Esophagus muscularis mucosa (tissue), 4 donors: ENCODE measurements at regions not wholly inside any gene's neighbourhood (a gene's known extent, or its start where the extent isn't known, plus 50 kb on each side); places are given as distances from the start of the nearest gene placed in this dataset.

Source experiments
- DNase-seq: peaks from one replicate; pipeline ENCODE4 v3.0.0-alpha.2; 2017; ENCODE audit errors: extremely low spot score
- H3K27ac ChIP-seq, 4 donors: fragments of 200-600 bp; sonication (generic); replicated peaks in 1 of 4; 1 replicate in 3 of 4; 2 replicates in 1 of 4; pipeline ENCODE4 v1.5.1; 2016 to 2019; ENCODE audit warnings: mild to moderate bottlenecking in 1 of 4
- H3K27me3 ChIP-seq, 4 donors: fragments of 200-600 bp; sonication (generic); one replicate each; pipeline versions ENCODE4 v1.5.1 to v1.6.0; 2016 to 2019
- H3K36me3 ChIP-seq, 4 donors: fragments of 200-600 bp; sonication (generic); one replicate each; pipeline ENCODE4 v1.5.1; 2016 to 2019
- H3K4me1 ChIP-seq, 4 donors: fragments of 200-600 bp; sonication (generic); one replicate each; pipeline ENCODE4 v1.5.1; 2016 to 2019
- H3K4me3 ChIP-seq, 4 donors: fragments of 200-600 bp; sonication (generic); 1 replicate in 2 of 4; 2 replicates in 2 of 4; pipeline ENCODE4 v1.5.1; 2016 to 2019; ENCODE audit warnings: mild to moderate bottlenecking in 4 of 4, moderate library complexity in 1 of 4
- H3K9me3 ChIP-seq, 4 donors: fragments of 200-600 bp; sonication (generic); 1 replicate in 3 of 4; 2 replicates in 1 of 4; pipeline ENCODE4 v1.5.1; 2016 to 2019
- CTCF ChIP-seq, 3 experiments: fragments of 200-600 bp in 2 of 3; fragments of 450-650 bp in 1 of 3; sonication (generic) in 2 of 3; IDR thresholded peaks; one replicate each; pipeline ENCODE4 v1.5.1; 2017 to 2019; ENCODE audit warnings: antibody characterized with exemption in 3 of 3, mild to moderate bottlenecking in 2 of 3, moderate library complexity in 1 of 3
- EP300 ChIP-seq: sonication (generic); formaldehyde crosslinking; IDR thresholded peaks from one replicate; pipeline ENCODE4 v1.6.1; 2017; ENCODE audit warnings: antibody characterized with exemption
- POLR2A ChIP-seq: fragments of 450-650 bp; IDR thresholded peaks from one replicate; pipeline ENCODE4 v1.6.1; 2017; ENCODE audit warnings: antibody characterized with exemption, moderate library complexity, mild to moderate bottlenecking, low read depth
- POLR2AphosphoS5 ChIP-seq, 2 donors: sonication (generic); formaldehyde crosslinking; IDR thresholded peaks; one replicate each; pipeline ENCODE4 v1.6.1; 2017; ENCODE audit warnings: antibody characterized with exemption in 2 of 2
- WGBS: methylation state at CpG from one replicate; pipeline ENCODE4 v1.1.5; 2018; 5-methylcytosine and 5-hydroxymethylcytosine counted together
- intact Hi-C: fragments of 100-400 bp; cut with DNase I; formaldehyde crosslinking; loops from one replicate; pipeline ENCODE4 v1.15.1; 2023

GRCh38 chr9:15113288-15113687 is 193.7 kb downstream of the TTC39B start:
- H3K27me3 ChIP-seq = no peaks in the 10 kb centered on the region
- TF ChIP-seq POLR2A (no peak), POLR2AphosphoS5 (IDR thresholded peaks at IDR 0.05) (no peak), CTCF (IDR thresholded peaks at IDR 0.05) (no peak), EP300 (no peak)
- no peaks in the 10 kb centered on the region for H3K9me3 ChIP-seq
- no peak for DNase-seq
- no peak overlapping the region for H3K4me3 ChIP-seq
- H3K27ac ChIP-seq = no peak overlapping the region
- intact Hi-C loops = no loop called here
- H3K36me3 ChIP-seq = no peaks in the 10 kb centered on the region
- peaks cover 0 to 11% (median 0%) of the 10 kb centered on the region in 4 donors for H3K4me1 ChIP-seq

DNA sequence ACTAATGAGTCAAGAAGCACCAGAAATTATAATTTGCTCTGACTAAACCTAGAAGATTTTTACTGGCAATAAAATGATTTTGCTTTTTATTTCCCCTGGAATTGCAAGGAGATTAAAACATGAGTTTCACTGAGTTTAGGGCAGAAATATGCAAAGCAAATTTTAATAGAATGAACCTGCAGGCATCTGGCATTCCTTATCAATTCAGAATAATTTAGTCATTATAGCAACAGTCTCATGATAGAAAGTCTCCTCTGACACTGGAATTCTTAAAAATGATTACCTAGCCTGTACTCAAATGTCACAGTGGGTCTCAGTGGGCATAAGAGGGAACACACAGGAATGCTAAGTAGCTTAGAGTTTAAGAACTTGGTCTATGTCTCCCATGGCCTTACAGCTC is 195.9 kb downstream of the TTC39B start:
- no peaks in the 10 kb centered on the region for H3K36me3 ChIP-seq
- H3K4me1 ChIP-seq = peaks cover 0 to 5% (median 0%) of the 10 kb centered on the region in 4 donors
- intact Hi-C loops = no loop called here
- no peak for DNase-seq
- H3K4me3 ChIP-seq = no peak overlapping the region
- no peaks in the 10 kb centered on the region for H3K27me3 ChIP-seq
- peaks cover 0 to 6% (median 0%) of the 10 kb centered on the region in 4 donors for H3K9me3 ChIP-seq
- TF ChIP-seq CTCF (IDR thresholded peaks at IDR 0.05) (no peak), EP300 (no peak), POLR2A (no peak), POLR2AphosphoS5 (IDR thresholded peaks at IDR 0.05) (no peak)
- no peak overlapping the region for H3K27ac ChIP-seq

- Histone ChIP-seq H3K27ac (no peak overlapping the region), H3K9me3 (peaks cover 0 to 6% (median 0%) of the 10 kb centered on the region in 4 donors), H3K36me3 (no peaks in the 10 kb centered on the region), H3K4me3 (no peak overlapping the region), H3K4me1 (no peaks in the 10 kb centered on the region), H3K27me3 (no peaks in the 10 kb centered on the region)
- WGBS = 37% methylated on average over 4 of the region's 4 CpGs
- TF ChIP-seq POLR2A = no peak
- TF ChIP-seq POLR2AphosphoS5 (IDR thresholded peaks at IDR 0.05) = no peak
- TF ChIP-seq CTCF (IDR thresholded peaks at IDR 0.05) = peak; percentile 55 to 74 (median 56)
- TF ChIP-seq EP300 = no peak
- no peak for DNase-seq
- intact Hi-C loops = loop anchor here (5.0 kb wide), 1 partner anchor 32 kb away; no protein-coding TSS in a partner anchor
Measured at GRCh38 chr9:15104826-15105420, 194.7 kb upstream of the FREM1 start.

DNA sequence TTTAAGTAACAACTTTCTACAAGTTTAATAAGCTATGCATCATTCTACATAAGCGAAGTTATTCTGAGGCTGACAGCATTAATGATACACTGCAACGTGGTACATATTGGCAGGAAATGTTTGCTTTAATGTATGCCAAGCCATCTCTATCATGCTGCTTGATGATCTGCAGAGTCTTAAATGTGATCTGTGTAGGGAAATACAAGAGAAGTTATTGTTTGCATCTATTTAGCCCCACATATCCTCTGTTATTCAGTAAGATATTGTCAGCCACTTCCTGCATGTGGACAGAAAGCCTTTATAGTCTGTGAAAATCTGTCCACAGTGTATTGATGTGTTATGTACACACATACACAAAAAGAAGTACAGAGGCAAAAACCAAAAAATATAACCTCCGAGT is 193.1 kb upstream of the FREM1 start:
- no peak overlapping the region for H3K27ac ChIP-seq
- no peak overlapping the region for H3K4me3 ChIP-seq
- TF ChIP-seq POLR2A = no peak
- TF ChIP-seq CTCF (IDR thresholded peaks at IDR 0.05) = no peak
- no peak for TF ChIP-seq EP300
- TF ChIP-seq POLR2AphosphoS5 (IDR thresholded peaks at IDR 0.05) = no peak
- peaks cover 0 to 6% (median 0%) of the 10 kb centered on the region in 4 donors for H3K9me3 ChIP-seq
- DNase-seq = no peak
- no peaks in the 10 kb centered on the region for H3K36me3 ChIP-seq
- no peaks in the 10 kb centered on the region for H3K4me1 ChIP-seq
- WGBS = 40% methylated on average over 3 of the region's 3 CpGs
- intact Hi-C loops = loop anchor here (5.0 kb wide), 1 partner anchor 34 kb away; no protein-coding TSS in a partner anchor
- no peaks in the 10 kb centered on the region for H3K27me3 ChIP-seq

DNA sequence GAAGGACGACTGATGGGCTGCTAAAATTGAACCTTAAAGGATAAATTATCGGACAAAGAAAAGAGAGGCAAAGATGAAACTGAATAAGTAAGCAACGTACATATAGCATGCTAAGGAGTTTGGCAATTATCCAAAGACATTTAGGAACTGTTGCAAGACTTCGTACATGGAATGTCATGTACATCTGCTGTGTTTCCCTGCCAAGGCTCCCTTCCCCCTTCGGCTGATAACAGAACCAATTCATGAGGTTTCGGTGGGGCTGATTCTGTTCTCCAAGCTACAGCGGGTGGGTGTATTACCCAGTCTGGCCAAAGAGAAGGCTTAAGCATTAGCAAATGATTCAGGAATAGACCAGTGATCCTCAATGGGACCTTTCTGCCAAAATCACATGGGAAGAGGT is 190.9 kb upstream of the FREM1 start:
- no peak overlapping the region for H3K4me3 ChIP-seq
- 87% methylated on average over 7 of the region's 7 CpGs for WGBS
- H3K27me3 ChIP-seq = no peaks in the 10 kb centered on the region
- H3K9me3 ChIP-seq = no peaks in the 10 kb centered on the region
- H3K27ac ChIP-seq = no peak overlapping the region
- no peaks in the 10 kb centered on the region for H3K36me3 ChIP-seq
- TF ChIP-seq EP300 (no peak), CTCF (IDR thresholded peaks at IDR 0.05) (no peak), POLR2A (no peak), POLR2AphosphoS5 (IDR thresholded peaks at IDR 0.05) (no peak)
- H3K4me1 ChIP-seq = no peaks in the 10 kb centered on the region
- intact Hi-C loops = loop anchor here (5.0 kb wide), 1 partner anchor 36 kb away; no protein-coding TSS in a partner anchor
- no peak for DNase-seq
